AG09319 (cell line): ENCODE measurements at regions not wholly inside any gene's neighbourhood (a gene's known extent, or its start where the extent isn't known, plus 50 kb on each side); places are given as distances from the start of the nearest gene placed in this dataset.

Experiments used
- DNase-seq: peaks from one replicate; pipeline ENCODE4 v3.0.0-alpha.2; 2010; ENCODE audit warnings: low read depth; ENCODE audit errors: extremely low read depth
- CTCF ChIP-seq: IDR thresholded peaks from 2 replicates; pipeline ENCODE4 v1.5.1; 2011; ENCODE audit warnings: low read depth, mild to moderate bottlenecking, inconsistent platforms, low read length, moderate library complexity

GRCh38 chr11:119490253-119491006 is 67.5 kb upstream of the THY1 start:
- DNase-seq, result no peak
- no peak for TF ChIP-seq CTCF

GRCh38 chr11:119489087-119489486 is 66.1 kb upstream of the THY1 start:
- no peak for TF ChIP-seq CTCF
- no peak for DNase-seq

- no peak for DNase-seq
- no peak for TF ChIP-seq CTCF
Observed at GRCh38 chr11:119488256-119488995, 65.5 kb upstream of the THY1 start.

- no peak for TF ChIP-seq CTCF
- DNase-seq, result no peak
Observed at GRCh38 chr11:119486691-119487259, 63.8 kb upstream of the THY1 start.

- no peak for TF ChIP-seq CTCF
Observed at GRCh38 chr11:119486016-119486415, 63.0 kb upstream of the THY1 start.

GRCh38 chr11:119484741-119485605 is 62.0 kb upstream of the THY1 start:
- no peak for DNase-seq
- no peak for TF ChIP-seq CTCF

More at GRCh38 chr11:119486016-119486415, 63.0 kb upstream of the THY1 start:
- DNase-seq, result no peak
